Nephron (organoid): ENCODE measurements at regions not wholly inside any gene's neighbourhood (a gene's known extent, or its start where the extent isn't known, plus 50 kb on each side); places are given as distances from the start of the nearest gene placed in this dataset.

Source experiments
- H3K27ac Mint-ChIP-seq, 3 experiments: 2 replicates each; pipeline ENCODE4 v1.8.0; 2020; ENCODE audit warnings: mixed read lengths in 3 of 3, mild to moderate bottlenecking in 2 of 3, moderate library complexity in 1 of 3
- H3K27me3 Mint-ChIP-seq: 2 replicates; pipeline ENCODE4 v1.8.0; 2021; ENCODE audit warnings: low read depth, mild to moderate bottlenecking, moderate library complexity, mixed read lengths
- H3K36me3 Mint-ChIP-seq: 2 replicates; pipeline ENCODE4 v1.8.0; 2020; ENCODE audit warnings: low read depth, mixed read lengths
- H3K4me1 Mint-ChIP-seq: 2 replicates; pipeline ENCODE4 v1.8.0; 2020; ENCODE audit warnings: mixed read lengths
- H3K4me3 Mint-ChIP-seq, 3 experiments: 2 replicates each; pipeline ENCODE4 v1.8.0; 2020; ENCODE audit warnings: mild to moderate bottlenecking in 3 of 3, mixed read lengths in 3 of 3, moderate library complexity in 2 of 3
- H3K9me3 Mint-ChIP-seq: 2 replicates; pipeline ENCODE4 v1.8.0; 2020; ENCODE audit warnings: mixed read lengths
- CTCF ChIP-seq, 3 experiments: fragments of 200-600 bp; sonication (generic); IDR thresholded peaks; one replicate each; pipeline ENCODE4 v1.5.0; 2021; ENCODE audit warnings: antibody characterized with exemption in 3 of 3; ENCODE audit not compliant: unreplicated experiment in 3 of 3

- Mint-ChIP-seq H3K36me3 (no peaks in the 10 kb centered on the region), H3K4me3 (no peak overlapping the region), H3K4me1 (peaks cover 4% of the 10 kb centered on the region), H3K27ac (no peak overlapping the region), H3K9me3 (peaks cover 9% of the 10 kb centered on the region), H3K27me3 (peaks cover 11% of the 10 kb centered on the region)
- no peak for TF ChIP-seq CTCF (IDR thresholded peaks at IDR 0.05; ENCODE audit: unreplicated experiment in 3 of 3)
Measured at GRCh38 chr10:78194539-78195402, 161.1 kb downstream of the RPS24 start.

- Mint-ChIP-seq H3K4me3 (no peak overlapping the region), H3K36me3 (no peaks in the 10 kb centered on the region), H3K9me3 (peaks cover 9% of the 10 kb centered on the region), H3K27ac (no peak overlapping the region), H3K4me1 (peaks cover 4% of the 10 kb centered on the region), H3K27me3 (peaks cover 5% of the 10 kb centered on the region)
- no peak for TF ChIP-seq CTCF (IDR thresholded peaks at IDR 0.05; ENCODE audit: unreplicated experiment in 3 of 3)
Measured at GRCh38 chr10:78196396-78196795, 162.7 kb downstream of the RPS24 start.

GRCh38 chr10:78196964-78197363 lies 163.3 kb downstream of the RPS24 start:
- Mint-ChIP-seq H3K27ac (no peak overlapping the region), H3K36me3 (no peaks in the 10 kb centered on the region), H3K9me3 (peaks cover 9% of the 10 kb centered on the region), H3K4me3 (no peak overlapping the region), H3K4me1 (peaks cover 4% of the 10 kb centered on the region), H3K27me3 (peaks cover 5% of the 10 kb centered on the region)
- no peak for TF ChIP-seq CTCF (IDR thresholded peaks at IDR 0.05; ENCODE audit: unreplicated experiment in 3 of 3)

- peaks cover 4% of the 10 kb centered on the region for H3K4me1 Mint-ChIP-seq
- H3K27me3 Mint-ChIP-seq: peaks cover 5% of the 10 kb centered on the region
- no peaks in the 10 kb centered on the region for H3K36me3 Mint-ChIP-seq
- H3K4me3 Mint-ChIP-seq: no peak overlapping the region
- H3K27ac Mint-ChIP-seq: no peak overlapping the region
- TF ChIP-seq CTCF (IDR thresholded peaks at IDR 0.05; ENCODE audit: unreplicated experiment in 3 of 3): no peak
- peaks cover 4% of the 10 kb centered on the region for H3K9me3 Mint-ChIP-seq
Measured at GRCh38 chr10:78197628-78198272, 164.1 kb downstream of the RPS24 start.

GRCh38 chr10:78199005-78199725 lies 165.5 kb downstream of the RPS24 start:
- TF ChIP-seq CTCF (IDR thresholded peaks at IDR 0.05; ENCODE audit: unreplicated experiment in 3 of 3): no peak
- Mint-ChIP-seq H3K9me3 (no peaks in the 10 kb centered on the region), H3K4me1 (peaks cover 4% of the 10 kb centered on the region), H3K36me3 (no peaks in the 10 kb centered on the region), H3K4me3 (no peak overlapping the region), H3K27ac (no peak overlapping the region), H3K27me3 (peaks cover 5% of the 10 kb centered on the region)
